Lung (tissue), 11 donors: ENCODE measurements at regions not wholly inside any gene's neighbourhood (a gene's known extent, or its start where the extent isn't known, plus 50 kb on each side); places are given as distances from the start of the nearest gene placed in this dataset.

ENCODE experiments used
- ATAC-seq: fragments of 200-7000 bp; cut with Tn5 transposase; one replicate; pipeline ENCODE4 v1.9.1; 2020; ENCODE audit warnings: moderate number of reproducible peaks; ENCODE audit not compliant: insufficient read depth, low FRiP score
- DNase-seq, 3 donors: peaks; one replicate each; pipeline ENCODE4 v3.0.0-alpha.2; 2013 to 2017
- H3K27ac ChIP-seq, 2 donors: one replicate each; pipeline ENCODE4 v1.5.1; 2013; ENCODE audit warnings: mild to moderate bottlenecking in 2 of 2, moderate library complexity in 2 of 2, control low read depth in 1 of 2, inconsistent platforms in 1 of 2, low read depth in 1 of 2, low read length in 1 of 2
- H3K27me3 ChIP-seq, 3 donors: one replicate each; pipeline ENCODE4 v1.5.1; 2013; ENCODE audit warnings: low read length in 2 of 3; ENCODE audit not compliant: control insufficient read depth in 3 of 3, insufficient read depth in 3 of 3
- H3K36me3 ChIP-seq, 4 donors: one replicate each; pipeline ENCODE4 v1.5.1; 2013; ENCODE audit warnings: low read length in 4 of 4, mild to moderate bottlenecking in 1 of 4, moderate library complexity in 1 of 4; ENCODE audit not compliant: control insufficient read depth in 4 of 4, insufficient read depth in 4 of 4
- H3K4me1 ChIP-seq, 5 donors: one replicate each; pipeline ENCODE4 v1.5.1; 2013; ENCODE audit warnings: low read length in 5 of 5, mild to moderate bottlenecking in 2 of 5, moderate library complexity in 1 of 5; ENCODE audit not compliant: control insufficient read depth in 5 of 5, insufficient read depth in 5 of 5
- H3K4me3 ChIP-seq: one replicate; pipeline ENCODE4 v1.5.1; 2013; ENCODE audit warnings: mild to moderate bottlenecking, control low read depth, moderate library complexity
- H3K9ac ChIP-seq, 2 donors: one replicate each; pipeline ENCODE4 v1.5.1; 2013; ENCODE audit warnings: low read length in 2 of 2, control low read depth in 1 of 2; ENCODE audit not compliant: insufficient read depth in 1 of 2
- H3K9me3 ChIP-seq, 4 donors: one replicate each; pipeline ENCODE4 v1.5.1; 2013; ENCODE audit warnings: low read length in 3 of 4, mild to moderate bottlenecking in 1 of 4, moderate library complexity in 1 of 4; ENCODE audit not compliant: control insufficient read depth in 4 of 4, insufficient read depth in 3 of 4
- CTCF ChIP-seq: IDR thresholded peaks from 2 replicates; pipeline ENCODE4 v1.5.1; 2012; ENCODE audit warnings: mild to moderate bottlenecking; ENCODE audit errors: control extremely low read depth, extremely low read depth
- WGBS, 2 donors: extraction: QIAGEN DNeasy Blood & Tissue Kit; methylation state at CpG; one replicate each; pipeline ENCODE4 v1.1.7; 2013; 5-methylcytosine and 5-hydroxymethylcytosine counted together
- donor health status: control.
- donor health status: control.
- donor health status: Bipolar disorder and iron deficiency.
- donor health status: healthy.
- donor health status: DM: yes; HTN: yes; CAD: no.

- H3K9ac ChIP-seq: no peak overlapping the region
- DNase-seq (no peak), ATAC-seq (no peak)
- 64 to 86% methylated on average over 1 of the region's 1 CpG for WGBS, 2 donors
- TF ChIP-seq CTCF: no peak
- H3K27me3 ChIP-seq: peaks cover 0 to 20% (median 8%) of the 10 kb centered on the region in 3 donors
- H3K36me3 ChIP-seq: no peaks in the 10 kb centered on the region
- peaks cover 0 to 3% (median 0%) of the 10 kb centered on the region in 5 donors for H3K4me1 ChIP-seq
- H3K27ac ChIP-seq: no peak overlapping the region
- no peaks in the 10 kb centered on the region for H3K9me3 ChIP-seq
- H3K4me3 ChIP-seq: no peak overlapping the region
Measured at GRCh38 chr18:34971313-34971712, 69.9 kb upstream of the MAPRE2 start.

- no peak for DNase-seq
- no peak overlapping the region for H3K27ac ChIP-seq
- 70 to 77% methylated on average over 2 of the region's 2 CpGs for WGBS, 2 donors
- ATAC-seq: no peak
- no peaks in the 10 kb centered on the region for H3K36me3 ChIP-seq
- no peak overlapping the region for H3K9ac ChIP-seq
- peaks cover 0 to 27% (median 9%) of the 10 kb centered on the region in 3 donors for H3K27me3 ChIP-seq
- no peak overlapping the region for H3K4me3 ChIP-seq
- no peak for TF ChIP-seq CTCF
- peaks cover 0 to 16% (median 3%) of the 10 kb centered on the region in 5 donors for H3K4me1 ChIP-seq
- H3K9me3 ChIP-seq: no peaks in the 10 kb centered on the region
Measured at GRCh38 chr18:34972765-34973414, 68.3 kb upstream of the MAPRE2 start.

GRCh38 chr18:34976123-34976522 lies 65.1 kb upstream of the MAPRE2 start:
- H3K9me3 ChIP-seq: no peaks in the 10 kb centered on the region
- no peak overlapping the region for H3K9ac ChIP-seq
- H3K27ac ChIP-seq: no peak overlapping the region
- 56 to 60% methylated on average over 10 of the region's 10 CpGs for WGBS, 2 donors
- ATAC-seq (no peak), DNase-seq (peak in 1 of 3 donors; percentile 16)
- no peak overlapping the region for H3K4me3 ChIP-seq
- H3K4me1 ChIP-seq: peaks cover 0 to 34% (median 9%) of the 10 kb centered on the region in 5 donors
- no peak for TF ChIP-seq CTCF
- no peaks in the 10 kb centered on the region for H3K36me3 ChIP-seq
- H3K27me3 ChIP-seq: peaks cover 0 to 52% (median 24%) of the 10 kb centered on the region in 3 donors

- H3K9ac ChIP-seq: no peak overlapping the region
- DNase-seq (no peak), ATAC-seq (no peak)
- H3K4me1 ChIP-seq: peaks cover 0 to 34% (median 9%) of the 10 kb centered on the region in 5 donors
- H3K4me3 ChIP-seq: peak overlapping the region; percentile 45
- H3K36me3 ChIP-seq: no peaks in the 10 kb centered on the region
- TF ChIP-seq CTCF: no peak
- H3K9me3 ChIP-seq: no peaks in the 10 kb centered on the region
- H3K27me3 ChIP-seq: peaks cover 0 to 51% (median 24%) of the 10 kb centered on the region in 3 donors
- 1 to 2% methylated on average over 19 of the region's 19 CpGs for WGBS, 2 donors
- H3K27ac ChIP-seq: no peak overlapping the region
Measured at GRCh38 chr18:34976534-34976898, 64.7 kb upstream of the MAPRE2 start.
